Liver (tissue), 3 donors: ENCODE measurements at regions not wholly inside any gene's neighbourhood (a gene's known extent, or its start where the extent isn't known, plus 50 kb on each side); places are given as distances from the start of the nearest gene placed in this dataset.

ENCODE experiments used
- FOXA1 ChIP-seq: IDR thresholded peaks from 2 replicates; pipeline ENCODE4 v1.6.1; 2016; ENCODE audit warnings: antibody characterized with exemption
- GABPA ChIP-seq, 2 donors: IDR thresholded peaks in 1 of 2; conservative IDR thresholded peaks in 1 of 2; 2 replicates each; pipeline ENCODE4 v1.6.1; 2016; ENCODE audit warnings: antibody characterized with exemption in 2 of 2, mild to moderate bottlenecking in 1 of 2, moderate library complexity in 1 of 2
- JUND ChIP-seq, 2 donors: IDR thresholded peaks; 2 replicates each; pipeline ENCODE4 v1.6.1; 2016; ENCODE audit warnings: antibody characterized with exemption in 2 of 2
- RAD21 ChIP-seq, 2 donors: IDR thresholded peaks; 2 replicates each; pipeline ENCODE4 v1.6.1; 2016; ENCODE audit warnings: antibody characterized with exemption in 2 of 2, mild to moderate bottlenecking in 2 of 2
- SP1 ChIP-seq: IDR thresholded peaks from 2 replicates; pipeline ENCODE4 v1.6.1; 2018; ENCODE audit warnings: antibody characterized with exemption, mild to moderate bottlenecking
- YY1 ChIP-seq: IDR thresholded peaks from 2 replicates; pipeline ENCODE4 v1.6.1; 2016; ENCODE audit warnings: antibody characterized with exemption, mild to moderate bottlenecking
- TF ChIP-seq, protein P1 (sequence below): fragments of 150-350 bp; IDR thresholded peaks from 2 replicates; pipeline ENCODE4 v1.5.1; 2017; ENCODE audit warnings: improper control_type of control experiment, low read depth, low read length; ENCODE audit not compliant: missing input control
- TF ChIP-seq, protein P2 (sequence below): IDR thresholded peaks from 2 replicates; pipeline ENCODE4 v1.6.1; 2016; ENCODE audit warnings: antibody characterized with exemption
- TF ChIP-seq, protein P3 (sequence below): IDR thresholded peaks from 2 replicates; pipeline ENCODE4 v1.6.1; 2016; ENCODE audit warnings: antibody characterized with exemption
- TF ChIP-seq, protein P4 (sequence below): IDR thresholded peaks from 2 replicates; pipeline ENCODE4 v1.6.1; 2016; ENCODE audit warnings: antibody characterized with exemption, mild to moderate bottlenecking
- TF ChIP-seq, protein P5 (sequence below): IDR thresholded peaks from 2 replicates; pipeline ENCODE4 v1.6.1; 2016; ENCODE audit warnings: antibody characterized with exemption
- donor health status: healthy.
- donor health status: healthy.

DNA sequence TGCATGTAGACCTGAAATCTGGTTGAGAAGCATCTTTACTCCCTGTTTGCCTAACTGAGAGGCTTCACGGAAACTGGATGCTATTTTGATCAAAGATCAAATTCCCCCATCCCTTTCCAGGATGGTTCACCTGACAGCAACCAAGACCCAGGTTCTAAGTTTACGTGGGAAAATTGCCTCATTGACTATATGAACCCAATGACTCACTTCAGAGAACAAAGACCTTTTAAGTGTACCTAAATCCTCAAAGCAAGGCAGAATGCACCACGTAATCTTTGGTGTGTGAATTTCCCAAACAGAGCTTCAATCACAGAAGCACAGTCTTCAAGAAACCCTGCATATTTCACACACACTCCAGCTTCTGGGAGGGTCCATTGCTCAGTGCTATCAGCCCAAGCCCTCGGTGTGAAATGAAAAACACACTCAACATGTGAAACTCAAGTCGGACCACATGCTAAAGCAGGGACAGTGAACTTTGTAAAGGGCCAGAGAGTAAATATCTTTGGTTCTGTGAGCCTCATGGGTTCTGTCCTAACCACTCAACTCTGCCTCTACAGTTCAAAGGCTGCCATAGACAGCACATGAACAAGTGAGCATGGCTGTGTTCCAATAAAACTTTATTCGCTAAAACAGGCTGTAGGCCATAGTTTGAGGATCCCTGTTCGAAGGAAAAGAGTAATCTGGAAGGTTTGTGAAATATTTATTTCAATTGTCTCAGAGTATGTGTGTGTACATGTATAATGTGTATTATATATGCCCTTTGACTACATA lies 275.6 kb upstream of the FOXK1 start:
- TF ChIP-seq, protein P1, sequence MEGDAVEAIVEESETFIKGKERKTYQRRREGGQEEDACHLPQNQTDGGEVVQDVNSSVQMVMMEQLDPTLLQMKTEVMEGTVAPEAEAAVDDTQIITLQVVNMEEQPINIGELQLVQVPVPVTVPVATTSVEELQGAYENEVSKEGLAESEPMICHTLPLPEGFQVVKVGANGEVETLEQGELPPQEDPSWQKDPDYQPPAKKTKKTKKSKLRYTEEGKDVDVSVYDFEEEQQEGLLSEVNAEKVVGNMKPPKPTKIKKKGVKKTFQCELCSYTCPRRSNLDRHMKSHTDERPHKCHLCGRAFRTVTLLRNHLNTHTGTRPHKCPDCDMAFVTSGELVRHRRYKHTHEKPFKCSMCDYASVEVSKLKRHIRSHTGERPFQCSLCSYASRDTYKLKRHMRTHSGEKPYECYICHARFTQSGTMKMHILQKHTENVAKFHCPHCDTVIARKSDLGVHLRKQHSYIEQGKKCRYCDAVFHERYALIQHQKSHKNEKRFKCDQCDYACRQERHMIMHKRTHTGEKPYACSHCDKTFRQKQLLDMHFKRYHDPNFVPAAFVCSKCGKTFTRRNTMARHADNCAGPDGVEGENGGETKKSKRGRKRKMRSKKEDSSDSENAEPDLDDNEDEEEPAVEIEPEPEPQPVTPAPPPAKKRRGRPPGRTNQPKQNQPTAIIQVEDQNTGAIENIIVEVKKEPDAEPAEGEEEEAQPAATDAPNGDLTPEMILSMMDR = no peak
- TF ChIP-seq SP1 (no peak), YY1 (no peak), JUND (IDR thresholded peaks at IDR 0.05) (no peak), FOXA1 (no peak), RAD21 (IDR thresholded peaks at IDR 0.05) (no peak), GABPA (IDR thresholded peaks at IDR 0.05 in 1 of 2, conservative IDR thresholded peaks at IDR 0.05 in 1 of 2) (no peak)
- TF ChIP-seq, protein P2, sequence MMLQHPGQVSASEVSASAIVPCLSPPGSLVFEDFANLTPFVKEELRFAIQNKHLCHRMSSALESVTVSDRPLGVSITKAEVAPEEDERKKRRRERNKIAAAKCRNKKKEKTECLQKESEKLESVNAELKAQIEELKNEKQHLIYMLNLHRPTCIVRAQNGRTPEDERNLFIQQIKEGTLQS = no peak
- TF ChIP-seq, protein P3, sequence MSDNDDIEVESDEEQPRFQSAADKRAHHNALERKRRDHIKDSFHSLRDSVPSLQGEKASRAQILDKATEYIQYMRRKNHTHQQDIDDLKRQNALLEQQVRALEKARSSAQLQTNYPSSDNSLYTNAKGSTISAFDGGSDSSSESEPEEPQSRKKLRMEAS = no peak
- TF ChIP-seq, protein P4, sequence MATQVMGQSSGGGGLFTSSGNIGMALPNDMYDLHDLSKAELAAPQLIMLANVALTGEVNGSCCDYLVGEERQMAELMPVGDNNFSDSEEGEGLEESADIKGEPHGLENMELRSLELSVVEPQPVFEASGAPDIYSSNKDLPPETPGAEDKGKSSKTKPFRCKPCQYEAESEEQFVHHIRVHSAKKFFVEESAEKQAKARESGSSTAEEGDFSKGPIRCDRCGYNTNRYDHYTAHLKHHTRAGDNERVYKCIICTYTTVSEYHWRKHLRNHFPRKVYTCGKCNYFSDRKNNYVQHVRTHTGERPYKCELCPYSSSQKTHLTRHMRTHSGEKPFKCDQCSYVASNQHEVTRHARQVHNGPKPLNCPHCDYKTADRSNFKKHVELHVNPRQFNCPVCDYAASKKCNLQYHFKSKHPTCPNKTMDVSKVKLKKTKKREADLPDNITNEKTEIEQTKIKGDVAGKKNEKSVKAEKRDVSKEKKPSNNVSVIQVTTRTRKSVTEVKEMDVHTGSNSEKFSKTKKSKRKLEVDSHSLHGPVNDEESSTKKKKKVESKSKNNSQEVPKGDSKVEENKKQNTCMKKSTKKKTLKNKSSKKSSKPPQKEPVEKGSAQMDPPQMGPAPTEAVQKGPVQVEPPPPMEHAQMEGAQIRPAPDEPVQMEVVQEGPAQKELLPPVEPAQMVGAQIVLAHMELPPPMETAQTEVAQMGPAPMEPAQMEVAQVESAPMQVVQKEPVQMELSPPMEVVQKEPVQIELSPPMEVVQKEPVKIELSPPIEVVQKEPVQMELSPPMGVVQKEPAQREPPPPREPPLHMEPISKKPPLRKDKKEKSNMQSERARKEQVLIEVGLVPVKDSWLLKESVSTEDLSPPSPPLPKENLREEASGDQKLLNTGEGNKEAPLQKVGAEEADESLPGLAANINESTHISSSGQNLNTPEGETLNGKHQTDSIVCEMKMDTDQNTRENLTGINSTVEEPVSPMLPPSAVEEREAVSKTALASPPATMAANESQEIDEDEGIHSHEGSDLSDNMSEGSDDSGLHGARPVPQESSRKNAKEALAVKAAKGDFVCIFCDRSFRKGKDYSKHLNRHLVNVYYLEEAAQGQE = no peak
- TF ChIP-seq, protein P5, sequence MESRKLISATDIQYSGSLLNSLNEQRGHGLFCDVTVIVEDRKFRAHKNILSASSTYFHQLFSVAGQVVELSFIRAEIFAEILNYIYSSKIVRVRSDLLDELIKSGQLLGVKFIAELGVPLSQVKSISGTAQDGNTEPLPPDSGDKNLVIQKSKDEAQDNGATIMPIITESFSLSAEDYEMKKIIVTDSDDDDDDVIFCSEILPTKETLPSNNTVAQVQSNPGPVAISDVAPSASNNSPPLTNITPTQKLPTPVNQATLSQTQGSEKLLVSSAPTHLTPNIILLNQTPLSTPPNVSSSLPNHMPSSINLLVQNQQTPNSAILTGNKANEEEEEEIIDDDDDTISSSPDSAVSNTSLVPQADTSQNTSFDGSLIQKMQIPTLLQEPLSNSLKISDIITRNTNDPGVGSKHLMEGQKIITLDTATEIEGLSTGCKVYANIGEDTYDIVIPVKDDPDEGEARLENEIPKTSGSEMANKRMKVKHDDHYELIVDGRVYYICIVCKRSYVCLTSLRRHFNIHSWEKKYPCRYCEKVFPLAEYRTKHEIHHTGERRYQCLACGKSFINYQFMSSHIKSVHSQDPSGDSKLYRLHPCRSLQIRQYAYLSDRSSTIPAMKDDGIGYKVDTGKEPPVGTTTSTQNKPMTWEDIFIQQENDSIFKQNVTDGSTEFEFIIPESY = no peak
